ENCODE measurements at regions not wholly inside any gene's neighbourhood (a gene's known extent, or its start where the extent isn't known, plus 50 kb on each side); places are given as distances from the start of the nearest gene placed in this dataset.

- TF ChIP-seq CSDC2 (CRISPR knock-in tag; IDR thresholded peaks at IDR 0.05) = no peak
- TF ChIP-seq POU6F1 (CRISPR knock-in tag; IDR thresholded peaks at IDR 0.05; ENCODE audit: borderline replicate concordance, low read depth) = no peak
- TF ChIP-seq ZC3H10 (CRISPR knock-in tag; IDR thresholded peaks at IDR 0.05) = no peak
- no peak for TF ChIP-seq ZNF70 (CRISPR knock-in tag; IDR thresholded peaks at IDR 0.05)
- TF ChIP-seq OSR1 (CRISPR knock-in tag; IDR thresholded peaks at IDR 0.05) = no peak
- no peak for TF ChIP-seq TCF4 (CRISPR knock-in tag; IDR thresholded peaks at IDR 0.05; ENCODE audit: borderline replicate concordance)
- no peak for TF ChIP-seq TOX (CRISPR knock-in tag; IDR thresholded peaks at IDR 0.05; ENCODE audit: borderline replicate concordance)
- TF ChIP-seq ESRRG (CRISPR knock-in tag; IDR thresholded peaks at IDR 0.05) = no peak
- no peak for TF ChIP-seq CREB5 (CRISPR knock-in tag; IDR thresholded peaks at IDR 0.05; ENCODE audit: low read depth)
- ATAC-seq = no peak
These were observed 419.9 kb upstream of the PRR20A start for GRCh38 chr13:56720841-56721240.

DNA sequence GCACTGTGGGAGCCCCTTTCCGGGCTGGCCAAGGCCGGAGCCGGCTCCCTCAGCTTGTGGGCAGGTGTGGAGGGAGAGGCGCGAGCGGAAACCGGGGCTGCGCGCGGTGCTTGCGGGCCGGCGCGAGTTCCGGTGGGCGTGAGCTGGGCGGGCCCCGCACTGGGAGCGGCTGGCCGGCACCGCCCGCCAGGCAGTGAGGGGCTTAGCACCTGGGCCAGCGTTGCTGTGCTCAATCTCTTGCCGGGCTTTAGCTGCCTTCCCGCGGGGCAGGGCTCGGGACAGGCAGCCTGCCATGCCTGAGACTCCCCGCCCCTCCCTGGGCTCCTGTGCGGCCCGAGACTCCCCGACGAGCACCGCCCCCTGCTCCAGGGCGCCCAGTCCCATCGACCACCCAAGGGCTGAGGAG lies 405.2 kb upstream of the PRR20A start:
- TF ChIP-seq ZNF8 (CRISPR knock-in tag; IDR thresholded peaks at IDR 0.05) = no peak
- TF ChIP-seq CSDC2 (CRISPR knock-in tag; IDR thresholded peaks at IDR 0.05) = no peak
- no peak for TF ChIP-seq SNAI2 (CRISPR knock-in tag; IDR thresholded peaks at IDR 0.05)
- no peak for TF ChIP-seq POU6F1 (CRISPR knock-in tag; IDR thresholded peaks at IDR 0.05; ENCODE audit: borderline replicate concordance, low read depth)
- TF ChIP-seq RARB (CRISPR knock-in tag; IDR thresholded peaks at IDR 0.05) = no peak
- TF ChIP-seq ZFP30 (CRISPR knock-in tag; IDR thresholded peaks at IDR 0.05) = no peak
- TF ChIP-seq ZNF70 (CRISPR knock-in tag; IDR thresholded peaks at IDR 0.05) = no peak
- no peak for TF ChIP-seq ZNF565 (CRISPR knock-in tag; conservative IDR thresholded peaks at IDR 0.05; ENCODE audit: low read depth)
- TF ChIP-seq PPARA (CRISPR knock-in tag; IDR thresholded peaks at IDR 0.05; ENCODE audit: borderline replicate concordance) = no peak
- no peak for TF ChIP-seq TOX (CRISPR knock-in tag; IDR thresholded peaks at IDR 0.05; ENCODE audit: borderline replicate concordance)
- TF ChIP-seq BACH2 (CRISPR knock-in tag; IDR thresholded peaks at IDR 0.05; ENCODE audit: borderline replicate concordance) = no peak
- no peak for TF ChIP-seq CREB5 (CRISPR knock-in tag; IDR thresholded peaks at IDR 0.05; ENCODE audit: low read depth)
- TF ChIP-seq ZC3H10 (CRISPR knock-in tag; IDR thresholded peaks at IDR 0.05) = no peak
- TF ChIP-seq, protein P1, sequence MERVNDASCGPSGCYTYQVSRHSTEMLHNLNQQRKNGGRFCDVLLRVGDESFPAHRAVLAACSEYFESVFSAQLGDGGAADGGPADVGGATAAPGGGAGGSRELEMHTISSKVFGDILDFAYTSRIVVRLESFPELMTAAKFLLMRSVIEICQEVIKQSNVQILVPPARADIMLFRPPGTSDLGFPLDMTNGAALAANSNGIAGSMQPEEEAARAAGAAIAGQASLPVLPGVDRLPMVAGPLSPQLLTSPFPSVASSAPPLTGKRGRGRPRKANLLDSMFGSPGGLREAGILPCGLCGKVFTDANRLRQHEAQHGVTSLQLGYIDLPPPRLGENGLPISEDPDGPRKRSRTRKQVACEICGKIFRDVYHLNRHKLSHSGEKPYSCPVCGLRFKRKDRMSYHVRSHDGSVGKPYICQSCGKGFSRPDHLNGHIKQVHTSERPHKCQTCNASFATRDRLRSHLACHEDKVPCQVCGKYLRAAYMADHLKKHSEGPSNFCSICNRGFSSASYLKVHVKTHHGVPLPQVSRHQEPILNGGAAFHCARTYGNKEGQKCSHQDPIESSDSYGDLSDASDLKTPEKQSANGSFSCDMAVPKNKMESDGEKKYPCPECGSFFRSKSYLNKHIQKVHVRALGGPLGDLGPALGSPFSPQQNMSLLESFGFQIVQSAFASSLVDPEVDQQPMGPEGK (CRISPR knock-in tag; IDR thresholded peaks at IDR 0.05; ENCODE audit: borderline replicate concordance) = no peak
- TF ChIP-seq OSR1 (CRISPR knock-in tag; IDR thresholded peaks at IDR 0.05) = no peak
- no peak for ATAC-seq

DNA sequence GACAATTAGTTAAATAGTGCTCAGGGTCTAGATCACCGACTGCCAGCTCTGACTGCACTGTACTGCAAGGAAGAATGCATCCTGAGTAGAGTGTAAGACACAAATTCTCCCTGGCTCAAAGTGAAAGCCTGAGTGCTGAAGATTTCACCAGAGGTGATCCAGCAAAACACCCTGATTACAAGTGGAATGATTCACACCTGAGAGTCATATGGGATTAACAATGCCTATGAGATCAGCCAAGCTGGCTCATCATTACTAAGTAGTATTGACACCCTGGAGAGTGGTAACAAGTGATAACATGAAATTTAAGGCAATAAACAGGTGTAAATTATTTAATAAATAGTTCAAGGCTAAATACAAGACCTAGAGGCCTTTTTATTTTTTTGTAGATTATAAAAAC lies 403.8 kb upstream of the PRR20A start:
- no peak for ATAC-seq
- TF ChIP-seq SNAI2 (CRISPR knock-in tag; IDR thresholded peaks at IDR 0.05) (no peak), ZNF565 (CRISPR knock-in tag; conservative IDR thresholded peaks at IDR 0.05; ENCODE audit: low read depth) (no peak), GLIS3 (CRISPR knock-in tag; IDR thresholded peaks at IDR 0.05) (no peak), ZNF8 (CRISPR knock-in tag; IDR thresholded peaks at IDR 0.05) (no peak), TOX (CRISPR knock-in tag; IDR thresholded peaks at IDR 0.05; ENCODE audit: borderline replicate concordance) (no peak), TCF4 (CRISPR knock-in tag; IDR thresholded peaks at IDR 0.05; ENCODE audit: borderline replicate concordance) (no peak), ZC3H10 (CRISPR knock-in tag; IDR thresholded peaks at IDR 0.05) (no peak), RARB (CRISPR knock-in tag; IDR thresholded peaks at IDR 0.05) (no peak), OSR1 (CRISPR knock-in tag; IDR thresholded peaks at IDR 0.05) (no peak), ZNF70 (CRISPR knock-in tag; IDR thresholded peaks at IDR 0.05) (no peak), ESRRG (CRISPR knock-in tag; IDR thresholded peaks at IDR 0.05) (no peak), BACH2 (CRISPR knock-in tag; IDR thresholded peaks at IDR 0.05; ENCODE audit: borderline replicate concordance) (no peak), ZFP3 (CRISPR knock-in tag; IDR thresholded peaks at IDR 0.05) (no peak), ISL1 (CRISPR knock-in tag; IDR thresholded peaks at IDR 0.05) (no peak), CREB5 (CRISPR knock-in tag; IDR thresholded peaks at IDR 0.05; ENCODE audit: low read depth) (no peak), ARNTL (CRISPR knock-in tag; IDR thresholded peaks at IDR 0.05; ENCODE audit: borderline replicate concordance, low read depth) (no peak)
- TF ChIP-seq, protein P1 (CRISPR knock-in tag; IDR thresholded peaks at IDR 0.05; ENCODE audit: borderline replicate concordance) = no peak
- TF ChIP-seq, protein P2, sequence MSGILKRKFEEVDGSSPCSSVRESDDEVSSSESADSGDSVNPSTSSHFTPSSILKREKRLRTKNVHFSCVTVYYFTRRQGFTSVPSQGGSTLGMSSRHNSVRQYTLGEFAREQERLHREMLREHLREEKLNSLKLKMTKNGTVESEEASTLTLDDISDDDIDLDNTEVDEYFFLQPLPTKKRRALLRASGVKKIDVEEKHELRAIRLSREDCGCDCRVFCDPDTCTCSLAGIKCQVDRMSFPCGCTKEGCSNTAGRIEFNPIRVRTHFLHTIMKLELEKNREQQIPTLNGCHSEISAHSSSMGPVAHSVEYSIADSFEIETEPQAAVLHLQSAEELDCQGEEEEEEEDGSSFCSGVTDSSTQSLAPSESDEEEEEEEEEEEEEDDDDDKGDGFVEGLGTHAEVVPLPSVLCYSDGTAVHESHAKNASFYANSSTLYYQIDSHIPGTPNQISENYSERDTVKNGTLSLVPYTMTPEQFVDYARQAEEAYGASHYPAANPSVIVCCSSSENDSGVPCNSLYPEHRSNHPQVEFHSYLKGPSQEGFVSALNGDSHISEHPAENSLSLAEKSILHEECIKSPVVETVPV (CRISPR knock-in tag; IDR thresholded peaks at IDR 0.05) = no peak
